ENCODE measurements at regions not wholly inside any gene's neighbourhood (a gene's known extent, or its start where the extent isn't known, plus 50 kb on each side); places are given as distances from the start of the nearest gene placed in this dataset.

DNA sequence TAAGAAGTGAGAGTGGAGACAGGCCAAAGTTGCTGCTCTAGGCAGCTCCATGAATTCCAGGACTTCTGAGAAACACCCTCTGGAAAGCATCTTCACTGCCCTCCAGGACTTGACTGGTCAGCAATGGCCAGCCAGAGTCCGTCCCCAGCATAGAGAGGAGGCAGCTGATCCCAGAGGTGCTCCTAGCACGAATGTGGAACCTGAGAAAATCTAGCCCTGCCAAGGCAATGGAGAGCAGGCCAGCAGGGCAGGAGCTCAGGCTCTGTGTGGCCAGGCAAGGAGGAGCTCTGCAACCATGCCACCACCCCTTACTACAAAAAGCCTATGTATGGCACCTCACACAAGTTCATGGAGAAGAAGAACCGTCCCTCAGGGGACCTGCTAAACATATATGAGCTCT, 56.1 kb upstream of the SPTLC1 start:
- TF ChIP-seq, protein P1, sequence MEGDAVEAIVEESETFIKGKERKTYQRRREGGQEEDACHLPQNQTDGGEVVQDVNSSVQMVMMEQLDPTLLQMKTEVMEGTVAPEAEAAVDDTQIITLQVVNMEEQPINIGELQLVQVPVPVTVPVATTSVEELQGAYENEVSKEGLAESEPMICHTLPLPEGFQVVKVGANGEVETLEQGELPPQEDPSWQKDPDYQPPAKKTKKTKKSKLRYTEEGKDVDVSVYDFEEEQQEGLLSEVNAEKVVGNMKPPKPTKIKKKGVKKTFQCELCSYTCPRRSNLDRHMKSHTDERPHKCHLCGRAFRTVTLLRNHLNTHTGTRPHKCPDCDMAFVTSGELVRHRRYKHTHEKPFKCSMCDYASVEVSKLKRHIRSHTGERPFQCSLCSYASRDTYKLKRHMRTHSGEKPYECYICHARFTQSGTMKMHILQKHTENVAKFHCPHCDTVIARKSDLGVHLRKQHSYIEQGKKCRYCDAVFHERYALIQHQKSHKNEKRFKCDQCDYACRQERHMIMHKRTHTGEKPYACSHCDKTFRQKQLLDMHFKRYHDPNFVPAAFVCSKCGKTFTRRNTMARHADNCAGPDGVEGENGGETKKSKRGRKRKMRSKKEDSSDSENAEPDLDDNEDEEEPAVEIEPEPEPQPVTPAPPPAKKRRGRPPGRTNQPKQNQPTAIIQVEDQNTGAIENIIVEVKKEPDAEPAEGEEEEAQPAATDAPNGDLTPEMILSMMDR (IDR thresholded peaks at IDR 0.05) = no peak
- no peak for TF ChIP-seq POLR2A (IDR thresholded peaks at IDR 0.05)
